ENCODE measurements at regions not wholly inside any gene's neighbourhood (a gene's known extent, or its start where the extent isn't known, plus 50 kb on each side); places are given as distances from the start of the nearest gene placed in this dataset.

DNA sequence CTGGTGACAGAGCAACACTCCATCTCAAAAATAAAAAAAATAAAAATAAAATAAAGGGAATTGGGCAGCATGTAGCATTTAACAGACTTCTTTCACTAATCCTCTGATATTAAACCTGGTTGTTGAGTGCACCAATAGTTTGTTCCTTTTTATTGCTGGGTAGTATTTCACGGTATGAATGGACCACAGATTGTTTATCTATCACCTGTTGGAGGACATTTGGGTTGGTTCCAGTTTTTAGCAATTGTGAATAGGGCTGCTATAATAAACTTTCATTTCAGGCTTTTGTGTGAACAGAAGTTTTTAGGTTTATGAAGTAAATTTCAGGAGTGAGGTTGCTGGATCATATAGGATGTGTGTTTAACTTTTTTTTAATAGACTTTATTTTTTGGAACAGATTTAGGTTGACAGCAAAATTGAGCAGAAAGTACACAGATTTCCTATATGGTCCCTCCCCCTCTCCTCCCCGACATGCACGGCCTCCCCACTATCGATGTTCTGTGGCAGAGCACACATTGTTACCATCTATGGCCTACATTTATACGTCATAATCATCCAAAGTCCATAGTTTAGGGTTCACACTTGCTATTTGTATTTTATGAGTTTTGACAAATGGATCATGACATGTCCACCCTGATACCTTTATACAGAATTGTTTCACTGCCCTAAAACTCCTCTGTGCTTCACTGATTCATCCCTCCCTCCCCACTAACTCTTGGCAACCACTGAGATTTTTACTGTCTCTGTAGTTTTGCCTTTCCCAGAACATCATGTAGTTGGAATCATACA lies 66.1 kb upstream of the TMPRSS2 start:
- TF ChIP-seq, protein P1, sequence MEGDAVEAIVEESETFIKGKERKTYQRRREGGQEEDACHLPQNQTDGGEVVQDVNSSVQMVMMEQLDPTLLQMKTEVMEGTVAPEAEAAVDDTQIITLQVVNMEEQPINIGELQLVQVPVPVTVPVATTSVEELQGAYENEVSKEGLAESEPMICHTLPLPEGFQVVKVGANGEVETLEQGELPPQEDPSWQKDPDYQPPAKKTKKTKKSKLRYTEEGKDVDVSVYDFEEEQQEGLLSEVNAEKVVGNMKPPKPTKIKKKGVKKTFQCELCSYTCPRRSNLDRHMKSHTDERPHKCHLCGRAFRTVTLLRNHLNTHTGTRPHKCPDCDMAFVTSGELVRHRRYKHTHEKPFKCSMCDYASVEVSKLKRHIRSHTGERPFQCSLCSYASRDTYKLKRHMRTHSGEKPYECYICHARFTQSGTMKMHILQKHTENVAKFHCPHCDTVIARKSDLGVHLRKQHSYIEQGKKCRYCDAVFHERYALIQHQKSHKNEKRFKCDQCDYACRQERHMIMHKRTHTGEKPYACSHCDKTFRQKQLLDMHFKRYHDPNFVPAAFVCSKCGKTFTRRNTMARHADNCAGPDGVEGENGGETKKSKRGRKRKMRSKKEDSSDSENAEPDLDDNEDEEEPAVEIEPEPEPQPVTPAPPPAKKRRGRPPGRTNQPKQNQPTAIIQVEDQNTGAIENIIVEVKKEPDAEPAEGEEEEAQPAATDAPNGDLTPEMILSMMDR (conservative IDR thresholded peaks at IDR 0.05; ENCODE audit: low read length), result no peak
- TF ChIP-seq EZH2phosphoT487 (IDR thresholded peaks at IDR 0.05; ENCODE audit: borderline replicate concordance, low read depth, low read length), result no peak
